ENCODE measurements at regions not wholly inside any gene's neighbourhood (a gene's known extent, or its start where the extent isn't known, plus 50 kb on each side); places are given as distances from the start of the nearest gene placed in this dataset.

- no peaks in the 10 kb centered on the region for H3K27me3 ChIP-seq
- no peaks in the 10 kb centered on the region for H3K79me2 ChIP-seq (ENCODE audit: low read depth)
- H2AFZ ChIP-seq (replicated peaks), result no peak overlapping the region
- TF ChIP-seq EZH2phosphoT487 (IDR thresholded peaks at IDR 0.05), result no peak
- TF ChIP-seq, protein P1, sequence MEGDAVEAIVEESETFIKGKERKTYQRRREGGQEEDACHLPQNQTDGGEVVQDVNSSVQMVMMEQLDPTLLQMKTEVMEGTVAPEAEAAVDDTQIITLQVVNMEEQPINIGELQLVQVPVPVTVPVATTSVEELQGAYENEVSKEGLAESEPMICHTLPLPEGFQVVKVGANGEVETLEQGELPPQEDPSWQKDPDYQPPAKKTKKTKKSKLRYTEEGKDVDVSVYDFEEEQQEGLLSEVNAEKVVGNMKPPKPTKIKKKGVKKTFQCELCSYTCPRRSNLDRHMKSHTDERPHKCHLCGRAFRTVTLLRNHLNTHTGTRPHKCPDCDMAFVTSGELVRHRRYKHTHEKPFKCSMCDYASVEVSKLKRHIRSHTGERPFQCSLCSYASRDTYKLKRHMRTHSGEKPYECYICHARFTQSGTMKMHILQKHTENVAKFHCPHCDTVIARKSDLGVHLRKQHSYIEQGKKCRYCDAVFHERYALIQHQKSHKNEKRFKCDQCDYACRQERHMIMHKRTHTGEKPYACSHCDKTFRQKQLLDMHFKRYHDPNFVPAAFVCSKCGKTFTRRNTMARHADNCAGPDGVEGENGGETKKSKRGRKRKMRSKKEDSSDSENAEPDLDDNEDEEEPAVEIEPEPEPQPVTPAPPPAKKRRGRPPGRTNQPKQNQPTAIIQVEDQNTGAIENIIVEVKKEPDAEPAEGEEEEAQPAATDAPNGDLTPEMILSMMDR (IDR thresholded peaks at IDR 0.05), result no peak
- no peak for TF ChIP-seq EZH2 (IDR thresholded peaks at IDR 0.05)
- no peak for DNase-seq (ENCODE audit: low spot score)
- no peak overlapping the region for H3K4me3 ChIP-seq
- H3K4me2 ChIP-seq, result no peak overlapping the region
- no peaks in the 10 kb centered on the region for H3K9me3 ChIP-seq (ENCODE audit: low read depth)
- Mint-ChIP-seq H3K9me3 (peaks cover 14% of the 10 kb centered on the region), H3K4me1 (peaks cover 4% of the 10 kb centered on the region), H3K4me3 (no peak overlapping the region), H3K27ac (no peak overlapping the region), H3K27me3 (ENCODE audit: insufficient read depth, low read depth) (peaks cover 9% of the 10 kb centered on the region), H3K36me3 (no peaks in the 10 kb centered on the region)
- H3K4me1 ChIP-seq, result no peaks in the 10 kb centered on the region
- no peaks in the 10 kb centered on the region for H4K20me1 ChIP-seq (ENCODE audit: low read depth)
- no peak overlapping the region for H3K9ac ChIP-seq
- H3K27ac ChIP-seq, result no peak overlapping the region
- no peaks in the 10 kb centered on the region for H3F3A ChIP-seq (ENCODE audit: low read depth)
- H3K36me3 ChIP-seq, result no peaks in the 10 kb centered on the region
These were observed 492.1 kb downstream of the ARHGEF28 start for GRCh38 chr5:74118071-74118470.

GRCh38 chr5:74116984-74117383, 491.0 kb downstream of the ARHGEF28 start:
- Mint-ChIP-seq H3K27ac (no peak overlapping the region), H3K4me3 (no peak overlapping the region), H3K27me3 (ENCODE audit: insufficient read depth, low read depth) (peaks cover 9% of the 10 kb centered on the region), H3K9me3 (peaks cover 14% of the 10 kb centered on the region), H3K4me1 (peaks cover 4% of the 10 kb centered on the region), H3K36me3 (no peaks in the 10 kb centered on the region)
- no peak overlapping the region for H3K4me3 ChIP-seq
- H3K9ac ChIP-seq, result no peak overlapping the region
- no peaks in the 10 kb centered on the region for H3K36me3 ChIP-seq
- DNase-seq (ENCODE audit: low spot score), result no peak
- no peaks in the 10 kb centered on the region for H4K20me1 ChIP-seq (ENCODE audit: low read depth)
- H3K9me3 ChIP-seq (ENCODE audit: low read depth), result no peaks in the 10 kb centered on the region
- no peaks in the 10 kb centered on the region for H3K27me3 ChIP-seq
- no peak overlapping the region for H3K4me2 ChIP-seq
- TF ChIP-seq EZH2 (IDR thresholded peaks at IDR 0.05), result no peak
- no peak for TF ChIP-seq EZH2phosphoT487 (IDR thresholded peaks at IDR 0.05)
- TF ChIP-seq, protein P1 (IDR thresholded peaks at IDR 0.05), result no peak
- no peaks in the 10 kb centered on the region for H3K79me2 ChIP-seq (ENCODE audit: low read depth)
- no peaks in the 10 kb centered on the region for H3F3A ChIP-seq (ENCODE audit: low read depth)
- no peak overlapping the region for H2AFZ ChIP-seq (replicated peaks)
- H3K27ac ChIP-seq, result no peak overlapping the region
- no peaks in the 10 kb centered on the region for H3K4me1 ChIP-seq

DNA sequence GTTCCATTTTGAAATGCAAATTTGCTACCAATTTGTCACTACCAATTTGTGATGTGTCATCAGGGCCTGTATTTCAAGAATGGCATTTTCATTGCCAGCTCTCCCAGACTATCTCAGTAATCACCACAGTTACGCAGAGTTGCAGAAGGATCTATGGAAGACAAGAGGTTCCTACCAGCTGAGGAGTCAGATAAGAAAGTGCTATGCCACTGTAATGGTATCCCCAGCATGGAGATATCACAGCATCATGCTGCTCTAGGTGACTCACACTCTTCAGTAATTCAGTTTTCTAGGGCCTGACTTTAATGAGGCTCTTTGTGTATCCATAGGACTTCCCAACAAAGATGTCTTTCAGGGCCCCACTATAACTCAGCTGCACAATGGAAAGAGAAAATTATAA, 490.3 kb downstream of the ARHGEF28 start:
- Mint-ChIP-seq H3K27me3 (ENCODE audit: insufficient read depth, low read depth) (peaks cover 9% of the 10 kb centered on the region), H3K36me3 (no peaks in the 10 kb centered on the region), H3K9me3 (peaks cover 14% of the 10 kb centered on the region), H3K4me1 (peaks cover 4% of the 10 kb centered on the region), H3K4me3 (no peak overlapping the region), H3K27ac (no peak overlapping the region)
- Histone ChIP-seq H3K4me3 (no peak overlapping the region), H3K9ac (no peak overlapping the region), H4K20me1 (ENCODE audit: low read depth) (no peaks in the 10 kb centered on the region), H3F3A (ENCODE audit: low read depth) (no peaks in the 10 kb centered on the region), H2AFZ (replicated peaks) (no peak overlapping the region), H3K4me1 (no peaks in the 10 kb centered on the region), H3K36me3 (no peaks in the 10 kb centered on the region), H3K27ac (no peak overlapping the region), H3K27me3 (no peaks in the 10 kb centered on the region), H3K4me2 (no peak overlapping the region), H3K9me3 (ENCODE audit: low read depth) (no peaks in the 10 kb centered on the region), H3K79me2 (ENCODE audit: low read depth) (no peaks in the 10 kb centered on the region)
- TF ChIP-seq EZH2 (IDR thresholded peaks at IDR 0.05) (no peak), EZH2phosphoT487 (IDR thresholded peaks at IDR 0.05) (no peak)
- TF ChIP-seq, protein P1 (IDR thresholded peaks at IDR 0.05), result no peak
- DNase-seq (ENCODE audit: low spot score), result no peak
